Ovary (tissue), 7 donors: ENCODE measurements at regions not wholly inside any gene's neighbourhood (a gene's known extent, or its start where the extent isn't known, plus 50 kb on each side); places are given as distances from the start of the nearest gene placed in this dataset.

ENCODE experiments used
- DNase-seq, 5 donors: peaks; one replicate each; pipeline ENCODE4 v3.0.0-alpha.2; 2019 to 2020
- H3K27ac ChIP-seq, 2 donors: fragments of 200-600 bp; one replicate each; pipeline versions ENCODE4 v1.5.1 to v1.8.0; 2019 to 2022
- H3K27me3 ChIP-seq: fragments of 200-600 bp; one replicate; pipeline ENCODE4 v1.8.0; 2022
- H3K36me3 ChIP-seq: fragments of 200-600 bp; sonication (generic); one replicate; pipeline ENCODE4 v1.5.1; 2019
- H3K4me1 ChIP-seq: one replicate; pipeline ENCODE4 v1.8.1; 2013; ENCODE audit warnings: mild to moderate bottlenecking, moderate library complexity; ENCODE audit not compliant: insufficient read depth
- H3K4me3 ChIP-seq: fragments of 200-600 bp; sonication (generic); one replicate; pipeline ENCODE4 v1.5.1; 2017
- H3K9me3 ChIP-seq, 2 donors: fragments of 200-600 bp in 1 of 2; sonication (generic) in 1 of 2; one replicate each; pipeline versions ENCODE4 v1.5.1 to v1.8.1; 2013 to 2019; ENCODE audit warnings: mild to moderate bottlenecking in 1 of 2, moderate library complexity in 1 of 2
- EP300 ChIP-seq: sonication (generic); formaldehyde crosslinking; IDR thresholded peaks from one replicate; pipeline ENCODE4 v1.6.1; 2017; ENCODE audit warnings: antibody characterized with exemption
- POLR2A ChIP-seq: fragments of 450-650 bp; IDR thresholded peaks from one replicate; pipeline ENCODE4 v1.6.1; 2017; ENCODE audit warnings: antibody characterized with exemption, mild to moderate bottlenecking, moderate library complexity
- WGBS, 3 donors: extraction: QIAGEN DNeasy Blood & Tissue Kit in 1 of 3; methylation state at CpG; one replicate each; pipeline versions ENCODE4 v1.1.5 to v1.1.7; 2013 to 2017; 5-methylcytosine and 5-hydroxymethylcytosine counted together
- intact Hi-C, 4 donors: fragments of 100-400 bp; cut with DNase I; formaldehyde crosslinking; loops; one replicate each; pipeline versions ENCODE4 v1.11.0 to v1.15.1; 2022 to 2023
- TF ChIP-seq, protein P1 (sequence below), 3 donors: fragments of 450-650 bp in 2 of 3; fragments of 200-600 bp in 1 of 3; IDR thresholded peaks; one replicate each; pipeline versions ENCODE4 v1.5.1 to v1.8.0; 2016 to 2022; ENCODE audit warnings: antibody characterized with exemption in 3 of 3, mild to moderate bottlenecking in 1 of 3
- donor health status: DM: no; HTN: no; CAD: no; lungs with moderate emphysema.
- donor health status: DM: no; HTN: no; CAD: no.
- donor health status: Bipolar disorder and iron deficiency.
- donor health status: DM: no; HTN: no; CAD: no.
- donor health status: DM: yes; HTN: yes; CAD: no.

GRCh38 chr5:128645581-128645980 is 107.5 kb upstream of the FBN2 start:
- TF ChIP-seq, protein P1, sequence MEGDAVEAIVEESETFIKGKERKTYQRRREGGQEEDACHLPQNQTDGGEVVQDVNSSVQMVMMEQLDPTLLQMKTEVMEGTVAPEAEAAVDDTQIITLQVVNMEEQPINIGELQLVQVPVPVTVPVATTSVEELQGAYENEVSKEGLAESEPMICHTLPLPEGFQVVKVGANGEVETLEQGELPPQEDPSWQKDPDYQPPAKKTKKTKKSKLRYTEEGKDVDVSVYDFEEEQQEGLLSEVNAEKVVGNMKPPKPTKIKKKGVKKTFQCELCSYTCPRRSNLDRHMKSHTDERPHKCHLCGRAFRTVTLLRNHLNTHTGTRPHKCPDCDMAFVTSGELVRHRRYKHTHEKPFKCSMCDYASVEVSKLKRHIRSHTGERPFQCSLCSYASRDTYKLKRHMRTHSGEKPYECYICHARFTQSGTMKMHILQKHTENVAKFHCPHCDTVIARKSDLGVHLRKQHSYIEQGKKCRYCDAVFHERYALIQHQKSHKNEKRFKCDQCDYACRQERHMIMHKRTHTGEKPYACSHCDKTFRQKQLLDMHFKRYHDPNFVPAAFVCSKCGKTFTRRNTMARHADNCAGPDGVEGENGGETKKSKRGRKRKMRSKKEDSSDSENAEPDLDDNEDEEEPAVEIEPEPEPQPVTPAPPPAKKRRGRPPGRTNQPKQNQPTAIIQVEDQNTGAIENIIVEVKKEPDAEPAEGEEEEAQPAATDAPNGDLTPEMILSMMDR (IDR thresholded peaks at IDR 0.05), result no peak
- TF ChIP-seq EP300 (no peak), POLR2A (no peak)
- H3K36me3 ChIP-seq, result no peaks in the 10 kb centered on the region
- no peak overlapping the region for H3K27ac ChIP-seq
- peaks cover 2% of the 10 kb centered on the region for H3K4me1 ChIP-seq
- 46 to 65% (median 63%) methylated on average over 1 of the region's 1 CpG for WGBS, 3 donors
- no peaks in the 10 kb centered on the region for H3K9me3 ChIP-seq
- H3K27me3 ChIP-seq, result no peaks in the 10 kb centered on the region
- intact Hi-C loops, result no loop called here
- no peak overlapping the region for H3K4me3 ChIP-seq
- DNase-seq, result no peak

DNA sequence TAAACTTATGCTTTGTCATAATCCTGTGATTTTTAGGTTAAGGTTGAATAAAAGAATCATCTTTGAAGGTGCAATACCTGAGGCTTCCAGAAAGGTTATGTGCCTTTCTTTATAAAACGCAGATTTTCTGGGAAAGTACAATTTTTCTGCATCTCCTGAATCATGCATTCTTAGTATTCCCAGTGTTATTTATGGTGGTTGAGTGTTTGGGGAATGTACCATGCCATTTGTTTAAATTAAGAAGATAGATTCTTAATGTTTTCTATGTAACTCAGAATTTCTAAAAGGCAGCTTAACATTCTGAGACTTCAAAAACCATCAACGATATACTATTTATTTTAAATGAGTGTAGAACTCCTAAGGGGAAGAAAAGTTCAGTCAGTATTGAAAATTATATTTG is 108.1 kb upstream of the FBN2 start:
- WGBS, 3 donors, result 77 to 87% (median 86%) methylated on average over 2 of the region's 2 CpGs
- no peak overlapping the region for H3K4me3 ChIP-seq
- TF ChIP-seq, protein P1 (IDR thresholded peaks at IDR 0.05), result no peak
- TF ChIP-seq POLR2A (no peak), EP300 (no peak)
- H3K27ac ChIP-seq, result no peak overlapping the region
- no peaks in the 10 kb centered on the region for H3K36me3 ChIP-seq
- intact Hi-C loops, result no loop called here
- DNase-seq, result no peak
- H3K27me3 ChIP-seq, result no peaks in the 10 kb centered on the region
- peaks cover 2% of the 10 kb centered on the region for H3K4me1 ChIP-seq
- no peaks in the 10 kb centered on the region for H3K9me3 ChIP-seq

DNA sequence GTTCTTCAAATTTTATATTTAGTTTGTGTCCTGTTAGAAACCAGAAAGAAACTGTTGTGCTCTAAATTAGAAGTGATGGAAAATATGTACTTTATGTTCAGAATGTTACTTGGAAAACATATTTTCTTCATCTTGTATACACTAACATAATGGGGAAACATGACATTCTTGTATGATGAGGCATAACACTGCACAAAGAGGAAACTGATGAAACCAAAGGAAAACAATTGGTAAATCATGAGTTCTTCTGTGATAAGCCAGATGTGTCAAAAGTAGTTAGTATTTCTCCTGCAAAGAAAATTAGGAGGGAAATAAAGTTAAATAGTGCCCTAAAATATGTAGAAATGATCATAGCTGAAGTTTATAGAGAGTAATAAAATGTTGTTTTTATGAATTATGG is 111.1 kb upstream of the FBN2 start:
- TF ChIP-seq, protein P1 (IDR thresholded peaks at IDR 0.05), result no peak
- TF ChIP-seq EP300 (no peak), POLR2A (no peak)
- H3K4me1 ChIP-seq, result peaks cover 2% of the 10 kb centered on the region
- no peaks in the 10 kb centered on the region for H3K36me3 ChIP-seq
- no peaks in the 10 kb centered on the region for H3K27me3 ChIP-seq
- H3K4me3 ChIP-seq, result no peak overlapping the region
- no peak for DNase-seq
- H3K9me3 ChIP-seq, result no peaks in the 10 kb centered on the region
- no peak overlapping the region for H3K27ac ChIP-seq
- intact Hi-C loops, result no loop called here

DNA sequence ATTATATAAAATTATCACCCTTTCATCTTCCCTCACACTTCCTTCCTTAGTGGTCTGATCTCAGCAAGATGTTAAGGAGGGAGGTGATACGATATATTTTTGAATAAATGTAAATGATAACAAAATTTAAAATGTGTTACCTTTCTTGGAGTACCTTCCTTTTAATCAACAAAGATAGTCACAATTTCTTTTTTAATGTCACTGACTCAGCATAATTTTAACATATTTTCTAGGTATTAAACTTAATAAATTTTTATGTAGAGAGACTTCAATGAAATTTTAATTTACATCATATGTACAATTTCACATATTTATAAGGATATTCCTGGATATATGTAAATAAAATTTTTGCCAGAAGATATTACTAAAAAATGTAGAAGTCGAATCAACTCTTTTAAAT is 125.0 kb upstream of the FBN2 start:
- Histone ChIP-seq H3K9me3 (no peaks in the 10 kb centered on the region), H3K27ac (no peak overlapping the region), H3K4me3 (no peak overlapping the region), H3K4me1 (no peaks in the 10 kb centered on the region), H3K27me3 (no peaks in the 10 kb centered on the region), H3K36me3 (no peaks in the 10 kb centered on the region)
- no peak for DNase-seq
- 65 to 73% (median 73%) methylated on average over 2 of the region's 2 CpGs for WGBS, 3 donors
- TF ChIP-seq, protein P1 (IDR thresholded peaks at IDR 0.05), result no peak
- no peak for TF ChIP-seq EP300
- TF ChIP-seq POLR2A, result no peak
- intact Hi-C loops, result no loop called here
